ENCODE measurements at regions not wholly inside any gene's neighbourhood (a gene's known extent, or its start where the extent isn't known, plus 50 kb on each side); places are given as distances from the start of the nearest gene placed in this dataset.

DNA sequence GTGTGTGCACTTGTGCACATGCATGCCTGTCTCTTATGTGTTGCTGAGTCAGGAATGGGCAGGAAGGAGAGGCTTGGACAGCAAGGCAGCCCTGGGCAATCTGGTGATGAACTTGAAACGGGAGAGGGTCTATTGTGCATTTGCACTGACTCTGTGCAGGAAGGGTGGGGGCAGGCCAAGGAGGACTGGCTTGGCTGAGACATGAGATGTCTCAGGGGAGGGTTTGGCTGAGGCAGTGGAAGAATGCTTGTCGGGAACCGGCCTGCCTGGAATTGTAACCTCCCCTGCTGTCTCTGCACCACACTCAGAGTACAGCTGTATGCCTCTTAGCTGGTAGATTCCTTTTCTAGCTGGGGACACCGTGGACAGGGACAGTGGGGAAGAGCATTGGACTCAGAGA lies 176.1 kb upstream of the TNP1 start:
- no peak for TF ChIP-seq POLR2A (IDR thresholded peaks at IDR 0.05)
- no peak for TF ChIP-seq CTCF (IDR thresholded peaks at IDR 0.05)
- no peak for TF ChIP-seq EP300 (IDR thresholded peaks at IDR 0.05)
